Neuronal stem cell (in vitro differentiated cells): ENCODE measurements at regions not wholly inside any gene's neighbourhood (a gene's known extent, or its start where the extent isn't known, plus 50 kb on each side); places are given as distances from the start of the nearest gene placed in this dataset.

Experiments
- DNase-seq: peaks from one replicate; pipeline ENCODE4 v3.0.0-alpha.2; 2013; ENCODE audit warnings: low spot score
- H2AFZ ChIP-seq: one replicate; pipeline ENCODE4 v1.6.1; 2013; ENCODE audit warnings: mild to moderate bottlenecking, low read length, inconsistent platforms
- H2AK5ac ChIP-seq: 2 replicates; pipeline ENCODE4 v1.6.1; 2013; ENCODE audit warnings: low read depth, mild to moderate bottlenecking, inconsistent platforms, low read length, moderate library complexity, mixed read lengths
- H2BK120ac ChIP-seq: 2 replicates; pipeline ENCODE4 v1.6.1; 2013; ENCODE audit warnings: low read depth, mild to moderate bottlenecking, inconsistent platforms, low read length, moderate library complexity, mixed read lengths
- H2BK12ac ChIP-seq: one replicate; pipeline ENCODE4 v1.6.1; 2013; ENCODE audit warnings: low read length, inconsistent platforms
- H2BK15ac ChIP-seq: 2 replicates; pipeline ENCODE4 v1.6.1; 2013; ENCODE audit warnings: mild to moderate bottlenecking, low read length, inconsistent platforms, mixed read lengths
- H2BK5ac ChIP-seq: one replicate; pipeline ENCODE4 v1.6.1; 2013; ENCODE audit warnings: inconsistent platforms, mild to moderate bottlenecking, low read length, moderate library complexity
- H3K14ac ChIP-seq: one replicate; pipeline ENCODE4 v1.6.1; 2013; ENCODE audit warnings: low read length, inconsistent platforms
- H3K18ac ChIP-seq: 2 replicates; pipeline ENCODE4 v1.6.1; 2013; ENCODE audit warnings: low read length, inconsistent platforms
- H3K23ac ChIP-seq: 2 replicates; pipeline ENCODE4 v1.6.1; 2013; ENCODE audit warnings: low read depth, mild to moderate bottlenecking, mixed read lengths, low read length, inconsistent platforms; ENCODE audit not compliant: poor library complexity
- H3K27ac ChIP-seq: replicated peaks from 3 replicates; pipeline ENCODE4 v1.5.1; 2013; ENCODE audit warnings: low read length, inconsistent platforms
- H3K27me3 ChIP-seq, 3 experiments: 2 replicates each; pipeline ENCODE4 v1.6.1; 2013; ENCODE audit warnings: low read length in 3 of 3, mild to moderate bottlenecking in 2 of 3, inconsistent platforms in 1 of 3, low read depth in 1 of 3, mixed read lengths in 1 of 3, moderate library complexity in 1 of 3; ENCODE audit not compliant: control insufficient read depth in 3 of 3, insufficient read depth in 3 of 3
- H3K36me3 ChIP-seq, 2 donors: replicated peaks in 1 of 2; 2 replicates each; pipeline ENCODE4 v1.6.1; 2013; ENCODE audit warnings: low read length in 2 of 2; ENCODE audit not compliant: control insufficient read depth in 2 of 2, insufficient read depth in 2 of 2
- H3K4ac ChIP-seq: 2 replicates; pipeline ENCODE4 v1.6.1; 2013; ENCODE audit warnings: inconsistent platforms, mild to moderate bottlenecking, low read length, moderate library complexity
- H3K4me1 ChIP-seq, 2 donors: 1 replicate in 1 of 2; 2 replicates in 1 of 2; pipeline ENCODE4 v1.6.1; 2013; ENCODE audit warnings: low read length in 2 of 2, low read depth in 1 of 2; ENCODE audit not compliant: control insufficient read depth in 2 of 2, insufficient read depth in 1 of 2
- H3K4me2 ChIP-seq: one replicate; pipeline ENCODE4 v1.6.1; 2013; ENCODE audit warnings: mild to moderate bottlenecking, low read length, inconsistent platforms; ENCODE audit not compliant: insufficient read depth, poor library complexity, severe bottlenecking
- H3K4me3 ChIP-seq, 2 donors: 2 replicates each; pipeline ENCODE4 v1.5.1; 2013; ENCODE audit warnings: low read length in 2 of 2, mild to moderate bottlenecking in 2 of 2, inconsistent platforms in 1 of 2, moderate library complexity in 1 of 2
- H3K79me1 ChIP-seq: one replicate; pipeline ENCODE4 v1.6.1; 2013; ENCODE audit warnings: low read depth, mild to moderate bottlenecking, inconsistent platforms, low read length, moderate library complexity
- H3K9ac ChIP-seq: one replicate; pipeline ENCODE4 v1.6.1; 2013; ENCODE audit warnings: mild to moderate bottlenecking, low read depth, low read length, inconsistent platforms; ENCODE audit not compliant: poor library complexity
- H3K9me3 ChIP-seq, 2 donors: replicated peaks in 1 of 2; 2 replicates each; pipeline versions ENCODE3 to v1.6.1; 2013; ENCODE audit warnings: low read length in 2 of 2, mild to moderate bottlenecking in 2 of 2, inconsistent platforms in 1 of 2, low read depth in 1 of 2, mixed read lengths in 1 of 2, moderate library complexity in 1 of 2; ENCODE audit not compliant: control insufficient read depth in 2 of 2, insufficient read depth in 1 of 2
- H4K8ac ChIP-seq: one replicate; pipeline ENCODE4 v1.6.1; 2013; ENCODE audit warnings: low read depth, mild to moderate bottlenecking, inconsistent platforms, low read length, moderate library complexity
- H4K91ac ChIP-seq: one replicate; pipeline ENCODE4 v1.6.1; 2013; ENCODE audit warnings: low read length, low read depth, mild to moderate bottlenecking, inconsistent platforms; ENCODE audit not compliant: poor library complexity
- WGBS, 2 donors: extraction: QIAGEN DNeasy Blood & Tissue Kit; methylation state at CpG; one replicate each; pipeline ENCODE4 v1.1.7; 2013; ENCODE audit warnings: missing lambda C conversion rate in 2 of 2, mixed read lengths in 1 of 2; ENCODE audit not compliant: insufficient read length in 2 of 2, insufficient replicate concordance in 1 of 2; ENCODE audit errors: extremely low coverage in 2 of 2; 5-methylcytosine and 5-hydroxymethylcytosine counted together

GRCh38 chr10:84848967-84849366 lies 520.6 kb downstream of the CCSER2 start:
- no peak overlapping the region for H4K91ac ChIP-seq
- WGBS, 2 donors = no CpG with 5 or more reads among the region's 2 CpGs
- H3K4ac ChIP-seq = no peak overlapping the region
- no peaks in the 10 kb centered on the region for H3K27me3 ChIP-seq
- H2BK15ac ChIP-seq = no peak overlapping the region
- no peak overlapping the region for H2BK5ac ChIP-seq
- H3K18ac ChIP-seq = no peak overlapping the region
- no peak overlapping the region for H2BK120ac ChIP-seq
- no peaks in the 10 kb centered on the region for H3K79me1 ChIP-seq
- no peak overlapping the region for H4K8ac ChIP-seq
- DNase-seq = no peak
- H3K4me2 ChIP-seq = no peak overlapping the region
- H2AK5ac ChIP-seq = no peak overlapping the region
- H3K14ac ChIP-seq = no peak overlapping the region
- no peak overlapping the region for H3K9ac ChIP-seq
- H3K27ac ChIP-seq = no peak overlapping the region
- H3K4me3 ChIP-seq = no peak overlapping the region
- H3K36me3 ChIP-seq = no peaks in the 10 kb centered on the region
- H3K9me3 ChIP-seq = no peaks in the 10 kb centered on the region
- H2BK12ac ChIP-seq = no peak overlapping the region
- no peak overlapping the region for H2AFZ ChIP-seq
- peaks cover 10 to 11% of the 10 kb centered on the region in 2 donors for H3K4me1 ChIP-seq
- no peak overlapping the region for H3K23ac ChIP-seq

- Histone ChIP-seq H2BK120ac (no peak overlapping the region), H3K9me3 (no peaks in the 10 kb centered on the region), H3K4ac (no peak overlapping the region), H2AK5ac (no peak overlapping the region), H2BK12ac (no peak overlapping the region), H2BK15ac (no peak overlapping the region), H3K4me3 (no peak overlapping the region), H2BK5ac (no peak overlapping the region), H3K18ac (no peak overlapping the region), H3K79me1 (no peaks in the 10 kb centered on the region), H3K23ac (no peak overlapping the region), H3K27ac (no peak overlapping the region), H2AFZ (no peak overlapping the region), H3K9ac (no peak overlapping the region), H3K4me2 (no peak overlapping the region), H3K14ac (no peak overlapping the region), H3K36me3 (no peaks in the 10 kb centered on the region), H4K91ac (no peak overlapping the region), H3K27me3 (no peaks in the 10 kb centered on the region), H3K4me1 (peaks cover 10 to 11% of the 10 kb centered on the region in 2 donors), H4K8ac (no peak overlapping the region)
- no peak for DNase-seq
- no CpG with 5 or more reads among the region's 6 CpGs for WGBS, 2 donors
These were observed 522.4 kb downstream of the CCSER2 start for GRCh38 chr10:84850826-84851225.

- Histone ChIP-seq H3K27ac (no peak overlapping the region), H2AK5ac (no peak overlapping the region), H3K9me3 (no peaks in the 10 kb centered on the region), H3K79me1 (no peaks in the 10 kb centered on the region), H3K27me3 (no peaks in the 10 kb centered on the region), H3K4ac (no peak overlapping the region), H3K14ac (no peak overlapping the region), H3K36me3 (no peaks in the 10 kb centered on the region), H3K4me1 (no peaks in the 10 kb centered on the region), H3K23ac (no peak overlapping the region), H3K9ac (no peak overlapping the region), H4K91ac (no peak overlapping the region), H2BK12ac (no peak overlapping the region), H3K18ac (no peak overlapping the region), H2BK5ac (no peak overlapping the region), H2AFZ (no peak overlapping the region), H4K8ac (no peak overlapping the region), H2BK120ac (no peak overlapping the region), H2BK15ac (no peak overlapping the region), H3K4me2 (no peak overlapping the region), H3K4me3 (no peak overlapping the region)
- no CpG with 5 or more reads among the region's 3 CpGs for WGBS, 2 donors
- no peak for DNase-seq
These were observed 526.0 kb downstream of the CCSER2 start for GRCh38 chr10:84854439-84854838.

- no peaks in the 10 kb centered on the region for H3K79me1 ChIP-seq
- H3K4me1 ChIP-seq = no peaks in the 10 kb centered on the region
- no peak overlapping the region for H2BK120ac ChIP-seq
- no peaks in the 10 kb centered on the region for H3K27me3 ChIP-seq
- H2BK5ac ChIP-seq = no peak overlapping the region
- no peak for DNase-seq
- WGBS, 2 donors = no CpG with 5 or more reads among the region's 4 CpGs
- no peak overlapping the region for H3K27ac ChIP-seq
- no peak overlapping the region for H2BK12ac ChIP-seq
- no peak overlapping the region for H3K4me2 ChIP-seq
- H2AFZ ChIP-seq = no peak overlapping the region
- no peak overlapping the region for H3K14ac ChIP-seq
- H3K23ac ChIP-seq = no peak overlapping the region
- no peak overlapping the region for H3K4me3 ChIP-seq
- no peak overlapping the region for H4K8ac ChIP-seq
- H3K18ac ChIP-seq = no peak overlapping the region
- no peak overlapping the region for H3K9ac ChIP-seq
- no peak overlapping the region for H2AK5ac ChIP-seq
- H4K91ac ChIP-seq = no peak overlapping the region
- H2BK15ac ChIP-seq = no peak overlapping the region
- no peaks in the 10 kb centered on the region for H3K36me3 ChIP-seq
- H3K9me3 ChIP-seq = peaks cover 0 to under 1% of the 10 kb centered on the region in 2 donors
- no peak overlapping the region for H3K4ac ChIP-seq
These were observed 532.5 kb downstream of the CCSER2 start for GRCh38 chr10:84860855-84861254.
